Testis (tissue), 2 donors: ENCODE measurements at regions not wholly inside any gene's neighbourhood (a gene's known extent, or its start where the extent isn't known, plus 50 kb on each side); places are given as distances from the start of the nearest gene placed in this dataset.

Source experiments
- POLR2A ChIP-seq: fragments of 450-650 bp; IDR thresholded peaks from one replicate; pipeline ENCODE4 v1.6.1; 2017; ENCODE audit warnings: antibody characterized with exemption, mild to moderate bottlenecking, moderate library complexity
- TF ChIP-seq, protein P1 (sequence below), 3 experiments: fragments of 450-650 bp in 2 of 3; fragments of 200-600 bp in 1 of 3; sonication (generic) in 1 of 3; IDR thresholded peaks; one replicate each; pipeline ENCODE4 v1.5.1; 2016 to 2019; ENCODE audit warnings: antibody characterized with exemption in 3 of 3, mild to moderate bottlenecking in 2 of 3, moderate library complexity in 1 of 3

GRCh38 chr10:112896273-112896672 is 53.8 kb upstream of the TCF7L2 start:
- TF ChIP-seq, protein P1, sequence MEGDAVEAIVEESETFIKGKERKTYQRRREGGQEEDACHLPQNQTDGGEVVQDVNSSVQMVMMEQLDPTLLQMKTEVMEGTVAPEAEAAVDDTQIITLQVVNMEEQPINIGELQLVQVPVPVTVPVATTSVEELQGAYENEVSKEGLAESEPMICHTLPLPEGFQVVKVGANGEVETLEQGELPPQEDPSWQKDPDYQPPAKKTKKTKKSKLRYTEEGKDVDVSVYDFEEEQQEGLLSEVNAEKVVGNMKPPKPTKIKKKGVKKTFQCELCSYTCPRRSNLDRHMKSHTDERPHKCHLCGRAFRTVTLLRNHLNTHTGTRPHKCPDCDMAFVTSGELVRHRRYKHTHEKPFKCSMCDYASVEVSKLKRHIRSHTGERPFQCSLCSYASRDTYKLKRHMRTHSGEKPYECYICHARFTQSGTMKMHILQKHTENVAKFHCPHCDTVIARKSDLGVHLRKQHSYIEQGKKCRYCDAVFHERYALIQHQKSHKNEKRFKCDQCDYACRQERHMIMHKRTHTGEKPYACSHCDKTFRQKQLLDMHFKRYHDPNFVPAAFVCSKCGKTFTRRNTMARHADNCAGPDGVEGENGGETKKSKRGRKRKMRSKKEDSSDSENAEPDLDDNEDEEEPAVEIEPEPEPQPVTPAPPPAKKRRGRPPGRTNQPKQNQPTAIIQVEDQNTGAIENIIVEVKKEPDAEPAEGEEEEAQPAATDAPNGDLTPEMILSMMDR (IDR thresholded peaks at IDR 0.05) = no peak
- TF ChIP-seq POLR2A = no peak
